NCI-H345 treated with DMSO at 0.1 percent for 48 hours (cell line): ENCODE measurements at regions not wholly inside any gene's neighbourhood (a gene's known extent, or its start where the extent isn't known, plus 50 kb on each side); places are given as distances from the start of the nearest gene placed in this dataset.

ENCODE experiments used
- DNase-seq: peaks from one replicate; lab custom pipeline; 2025; ENCODE audit not compliant: unreplicated experiment; lab: John Stamatoyannopoulos, UW

DNA sequence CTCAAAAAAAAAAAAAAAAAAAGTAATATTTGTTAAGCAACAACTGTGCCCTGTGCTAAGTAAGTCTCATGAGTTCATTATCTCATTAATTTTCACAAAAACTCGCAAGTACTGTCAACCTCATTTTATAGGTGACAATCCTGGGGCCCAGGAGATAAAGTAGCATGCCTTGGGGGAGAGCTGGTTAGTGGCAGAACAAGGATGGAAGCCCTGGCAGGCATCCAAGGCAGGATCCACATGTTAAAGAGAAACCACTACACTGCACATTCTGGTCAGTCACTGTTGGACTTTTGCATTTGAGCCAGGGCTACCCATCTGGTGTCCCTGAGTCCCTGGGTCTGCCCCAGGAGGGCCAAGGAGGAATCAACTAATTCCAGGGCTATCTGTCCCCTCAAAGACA lies 54.6 kb downstream of the ZFP36L2 start:
- DNase-seq, result no peak

DNA sequence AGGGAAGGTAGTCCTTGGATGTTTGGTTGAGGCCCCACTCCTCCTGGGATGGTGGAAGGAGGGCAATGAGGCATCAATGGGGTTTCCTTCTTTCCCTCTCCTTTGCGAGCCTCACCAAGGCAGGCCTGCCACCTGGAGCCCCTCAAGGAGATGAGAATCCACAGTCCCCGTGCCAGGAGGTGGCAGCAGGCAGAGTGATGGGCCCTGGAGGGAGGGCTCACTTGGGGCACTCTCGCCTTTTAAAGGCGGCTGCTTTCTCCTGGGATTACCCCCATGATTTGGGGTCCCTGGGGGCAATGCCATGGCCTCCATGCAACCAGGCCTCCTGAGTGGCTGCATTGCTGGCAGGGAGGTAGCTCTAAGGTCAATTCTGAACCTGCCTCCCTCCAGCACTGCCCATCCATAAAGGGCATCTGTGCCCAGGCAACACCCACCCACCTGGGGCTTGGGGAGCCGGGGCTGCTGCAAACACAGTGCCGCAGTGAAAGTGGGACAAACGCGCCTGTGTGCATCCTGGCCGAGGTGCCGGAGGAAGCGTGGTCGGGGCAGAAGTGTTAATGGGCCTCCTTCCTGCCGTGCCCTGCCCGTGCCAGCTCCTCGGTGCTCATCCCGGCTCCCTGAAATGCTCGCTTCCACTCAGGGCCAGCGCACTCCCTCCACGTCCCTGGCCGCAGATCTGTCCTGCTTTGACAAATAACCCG lies 55.9 kb downstream of the ZFP36L2 start:
- no peak for DNase-seq

DNA sequence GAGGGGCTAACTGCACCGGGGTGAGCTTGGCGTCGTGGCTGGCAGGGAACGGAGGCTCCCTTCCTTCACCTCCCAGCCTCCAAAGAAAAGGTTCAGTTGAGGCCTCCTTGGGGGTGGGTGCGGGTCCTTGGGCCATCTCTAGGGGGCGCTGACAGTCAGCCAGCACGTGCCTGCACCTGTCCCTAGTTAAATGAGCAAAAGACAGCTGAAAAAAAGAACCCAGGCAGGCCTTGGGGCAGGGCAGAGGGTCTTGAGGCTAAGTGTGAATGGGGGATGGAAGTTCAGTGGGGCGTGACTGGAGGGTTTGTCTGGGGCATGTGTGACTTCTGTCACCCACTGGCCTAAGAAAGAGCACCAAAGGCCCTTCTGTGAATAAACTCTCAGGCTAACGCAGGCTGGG lies 56.4 kb downstream of the ZFP36L2 start:
- DNase-seq, result no peak

DNA sequence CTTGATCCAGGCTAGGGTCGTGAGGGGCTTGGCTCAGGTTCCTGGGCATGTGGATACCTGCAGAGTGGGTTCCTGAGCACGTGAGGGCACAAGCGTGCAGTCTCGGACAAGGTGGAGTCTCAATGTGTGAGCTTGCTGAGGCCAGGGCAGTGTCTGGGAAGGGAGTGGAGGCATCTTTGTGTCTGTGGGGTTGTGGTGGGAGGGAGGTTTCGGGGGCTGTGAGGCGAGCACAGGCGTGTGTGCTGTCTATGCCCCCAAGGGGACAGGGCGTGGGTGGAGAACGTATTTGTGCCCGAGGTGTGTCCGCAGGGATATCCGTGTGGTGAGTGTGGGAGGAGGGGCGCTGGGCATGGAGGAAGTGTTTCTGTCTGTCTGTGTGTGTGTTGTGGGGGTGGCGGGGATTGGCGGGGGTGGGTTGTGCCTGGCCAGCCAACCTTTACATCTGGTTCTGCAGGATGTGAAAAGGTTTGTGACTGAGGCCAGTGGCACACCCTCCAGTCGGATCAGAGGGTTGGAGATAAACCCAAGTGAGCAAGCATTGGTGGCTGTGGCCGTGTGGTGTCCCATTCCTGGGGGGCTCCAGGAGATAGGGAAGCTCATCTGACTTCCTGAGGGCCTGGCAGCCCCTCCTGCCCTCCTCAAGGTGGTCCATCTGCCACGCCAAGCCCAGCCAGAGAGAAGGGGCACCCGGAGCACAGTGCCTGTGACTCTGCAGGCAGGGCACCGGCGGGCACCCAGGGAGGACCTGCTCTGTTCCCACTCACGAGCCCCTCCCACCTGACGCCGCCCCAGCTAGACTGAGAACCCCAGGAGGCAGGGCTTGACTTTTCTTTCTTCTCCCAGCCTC lies 57.1 kb downstream of the ZFP36L2 start:
- DNase-seq, result no peak

DNA sequence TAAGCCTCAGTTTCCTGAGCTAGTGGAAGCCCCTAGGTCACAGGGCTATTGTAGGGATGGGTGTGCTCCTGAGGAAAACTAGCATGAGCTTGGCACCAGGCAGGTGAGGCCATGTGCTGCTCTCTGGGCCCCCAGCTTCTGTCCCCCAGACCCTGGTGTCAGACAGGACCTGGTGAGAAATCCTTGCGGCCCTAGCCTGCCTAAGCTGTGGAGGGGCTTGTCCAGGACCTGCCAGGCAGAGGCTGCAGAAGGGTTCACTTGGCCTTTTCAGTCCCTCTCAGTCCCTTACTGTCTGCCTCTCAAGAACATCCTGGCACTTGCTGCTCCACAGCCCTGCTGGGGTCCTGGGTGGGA lies 58.4 kb downstream of the ZFP36L2 start:
- no peak for DNase-seq

DNA sequence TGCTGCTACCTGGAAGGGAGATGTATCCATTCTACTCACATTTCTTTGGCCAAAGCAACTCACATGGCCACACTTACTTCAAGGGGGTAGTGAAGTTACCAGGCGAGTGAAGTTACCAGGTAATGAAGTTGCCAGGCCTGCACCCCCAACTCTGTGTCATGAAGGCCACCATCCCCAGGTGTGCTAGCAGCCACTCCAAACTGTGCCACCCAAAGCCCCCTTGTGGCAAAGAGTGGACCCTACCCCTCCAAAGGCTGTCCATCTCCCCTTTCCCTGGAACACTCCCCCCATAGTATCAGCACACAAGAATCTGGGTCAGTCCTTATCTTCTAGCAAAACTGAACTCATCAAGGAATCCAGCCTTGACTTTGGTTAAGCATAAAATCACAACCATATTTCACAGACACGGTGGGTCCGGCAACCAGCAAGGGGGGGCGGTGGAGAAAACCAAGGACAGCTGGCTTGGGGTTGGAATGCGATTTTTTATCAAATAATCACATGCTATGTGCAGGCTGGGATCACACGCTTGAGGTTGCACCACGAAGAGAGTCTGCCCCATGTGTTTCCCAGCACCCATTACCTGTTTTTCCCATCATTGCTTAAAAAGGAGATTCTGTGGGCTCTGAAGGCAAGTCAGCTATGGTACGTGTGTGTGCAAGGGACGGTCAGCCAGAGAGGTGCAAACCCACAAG lies 60.9 kb downstream of the ZFP36L2 start:
- no peak for DNase-seq

DNA sequence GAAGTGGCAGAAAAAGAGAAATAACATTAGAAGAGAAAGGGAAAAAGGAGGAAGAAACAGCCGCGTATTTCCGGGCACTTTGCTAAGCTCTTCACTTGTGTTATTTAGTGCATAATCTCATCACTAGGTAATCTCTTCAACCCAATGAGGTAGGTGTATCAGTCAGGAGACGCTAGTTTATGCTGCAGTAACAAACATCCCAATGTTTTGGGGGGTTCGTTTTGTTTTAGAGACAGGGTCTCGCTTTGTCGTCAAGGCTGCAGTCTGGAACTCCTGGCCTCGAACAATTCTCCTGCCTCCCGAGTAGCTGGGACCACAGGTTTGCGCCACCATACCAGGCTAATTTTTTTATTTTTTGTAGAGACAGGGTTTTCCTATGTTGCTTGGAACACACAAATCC lies 61.7 kb downstream of the ZFP36L2 start:
- no peak for DNase-seq

DNA sequence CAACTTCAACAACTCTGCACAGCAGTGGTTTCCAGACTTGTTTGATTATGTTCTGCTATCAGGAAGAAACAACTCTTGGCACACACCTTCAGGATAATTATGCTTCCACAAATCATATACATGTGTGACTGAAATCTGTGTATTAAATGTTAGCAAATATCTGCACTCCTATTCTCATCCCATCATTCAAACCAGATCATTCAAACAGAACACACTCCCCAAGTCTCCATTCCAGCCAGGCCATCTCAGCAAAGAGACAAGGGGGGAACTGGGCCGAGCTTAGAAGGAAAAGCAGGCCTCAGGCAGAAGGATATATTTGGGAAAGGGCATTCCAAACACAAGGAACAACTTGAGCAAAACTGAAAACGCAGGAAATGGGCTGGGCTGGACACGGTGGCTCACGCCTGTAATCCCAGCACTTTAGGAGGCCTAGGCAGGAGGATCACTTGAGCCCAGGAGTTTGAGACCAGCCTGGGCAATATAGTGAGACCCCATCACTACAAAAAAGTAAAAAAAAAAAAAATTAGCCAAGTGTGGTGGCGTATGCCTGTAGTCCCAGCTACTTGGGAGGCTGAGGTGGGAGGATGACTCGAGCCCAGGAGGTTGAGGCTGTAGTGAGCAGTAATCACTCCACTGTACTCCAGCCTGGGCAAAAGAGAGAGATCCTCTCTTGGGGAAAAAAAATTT lies 62.7 kb downstream of the ZFP36L2 start:
- no peak for DNase-seq

DNA sequence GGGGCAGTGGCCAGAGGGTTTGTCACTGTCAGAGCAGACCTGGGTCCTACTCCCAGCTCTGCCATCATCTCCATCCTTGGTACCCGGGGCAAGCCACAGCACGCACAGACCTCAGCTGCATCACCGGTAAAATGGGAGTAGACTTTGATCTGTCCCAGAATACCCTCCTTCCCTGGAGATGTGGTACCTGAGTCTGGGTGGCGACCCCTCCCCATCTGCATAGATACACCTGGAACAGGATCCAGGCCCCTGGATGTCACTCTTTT lies 64.0 kb downstream of the ZFP36L2 start:
- DNase-seq, result no peak

DNA sequence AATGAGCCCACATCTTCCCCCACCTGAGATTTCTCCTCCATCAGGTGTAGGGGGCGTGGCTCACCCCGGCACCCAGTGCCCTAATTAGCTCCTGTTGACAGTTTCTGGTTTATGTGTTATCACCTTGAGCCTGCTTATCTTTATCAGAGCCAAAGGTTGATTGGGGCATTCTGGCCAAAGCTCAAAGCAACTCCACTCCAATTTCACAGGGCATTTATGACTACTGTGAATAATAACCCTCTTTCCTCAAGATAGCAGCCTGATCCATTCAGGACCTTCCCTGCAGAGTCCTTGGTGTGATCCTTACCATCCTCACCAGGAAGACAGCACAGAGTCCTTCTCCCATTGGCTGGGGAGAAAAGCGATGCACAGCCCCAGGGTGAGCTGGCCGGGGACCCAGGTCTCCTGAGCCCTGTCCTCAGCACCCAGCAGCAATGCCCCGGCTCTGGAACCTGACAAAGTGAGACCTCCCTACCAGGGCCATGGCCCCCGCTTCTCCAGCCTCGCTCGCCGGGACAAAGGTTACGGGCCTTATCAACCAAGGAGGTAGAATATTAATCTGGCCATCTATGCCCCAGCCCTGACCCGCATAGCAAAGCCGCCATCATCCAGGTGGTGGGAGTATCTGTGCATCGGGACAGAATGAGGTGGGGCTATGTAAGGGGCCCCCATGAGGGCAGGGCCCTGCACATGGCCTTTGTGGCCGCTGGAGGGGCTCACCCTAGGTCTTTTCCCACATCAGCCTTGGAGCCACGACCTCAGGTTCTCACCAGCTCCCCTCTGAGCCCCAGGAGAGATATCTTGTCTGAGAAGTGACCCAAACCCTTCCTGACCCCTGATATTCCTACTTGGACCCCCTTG lies 64.5 kb downstream of the ZFP36L2 start:
- no peak for DNase-seq

DNA sequence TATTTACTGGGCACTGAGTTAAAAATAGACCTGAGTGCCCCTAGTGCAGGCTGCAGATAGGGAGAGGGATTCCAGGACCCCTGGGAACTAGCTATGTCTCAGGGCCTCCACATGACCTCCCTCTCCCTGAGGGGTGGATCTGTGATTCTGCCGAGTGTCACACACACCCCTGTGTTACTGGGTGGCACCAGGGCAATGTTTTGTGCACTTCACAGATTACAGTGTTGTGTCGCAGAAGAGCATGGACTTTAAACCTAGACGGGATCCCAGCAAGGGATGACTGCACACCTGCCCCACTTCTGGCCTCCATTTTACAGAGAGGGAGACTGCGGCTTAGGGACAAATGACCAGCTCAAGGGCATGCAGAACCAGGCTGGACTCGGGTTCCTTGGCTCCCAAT lies 65.6 kb downstream of the ZFP36L2 start:
- no peak for DNase-seq

DNA sequence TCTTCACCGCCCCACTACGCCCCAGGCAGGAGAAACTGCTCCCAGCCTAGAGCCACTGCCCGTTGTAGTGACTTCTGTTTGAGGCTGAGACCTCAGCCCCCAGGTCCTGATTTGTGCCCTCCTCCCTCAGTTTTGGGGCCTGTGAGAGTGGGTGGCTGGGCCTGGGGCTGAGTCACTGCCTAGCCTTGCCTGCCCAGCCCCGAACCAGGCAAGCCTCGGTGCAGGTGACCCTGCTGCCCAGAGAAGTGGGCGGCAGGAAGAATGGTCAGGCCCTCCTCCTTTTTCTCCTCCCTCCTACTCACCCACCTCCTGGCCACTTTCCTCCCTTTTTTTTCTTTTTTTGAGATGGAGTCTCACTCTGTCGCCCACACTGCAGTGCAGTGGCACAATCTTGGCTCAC lies 66.6 kb downstream of the ZFP36L2 start:
- no peak for DNase-seq

DNA sequence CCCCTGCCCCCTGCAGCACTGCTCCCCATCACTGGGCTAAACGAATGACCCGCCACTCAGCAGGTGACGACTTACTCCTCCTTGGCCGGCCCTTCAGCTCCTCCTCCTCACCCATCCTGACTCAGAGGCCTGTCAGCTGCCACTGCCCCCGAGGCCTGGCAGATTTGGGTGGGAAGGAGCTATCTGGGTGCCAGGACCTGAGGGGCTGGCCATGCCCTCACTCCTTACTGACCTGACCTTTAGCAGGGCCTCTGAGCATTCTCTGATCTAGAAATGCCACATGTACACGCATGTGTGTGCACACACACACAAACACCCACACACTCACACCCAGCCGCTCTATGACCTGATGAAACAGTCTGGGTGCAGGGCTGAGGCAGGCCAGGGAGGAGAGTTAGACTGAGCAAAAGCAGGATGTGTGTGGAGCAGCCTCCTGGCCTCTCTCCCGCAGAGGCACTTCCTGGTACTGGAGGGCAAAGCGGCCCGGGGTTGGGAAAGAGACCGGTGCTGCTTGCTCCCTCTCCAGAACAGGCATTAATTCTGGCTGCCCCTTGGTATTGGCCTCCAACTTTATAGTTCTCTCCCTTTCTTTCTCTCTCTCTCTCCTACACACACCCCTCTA lies 68.0 kb downstream of the ZFP36L2 start:
- no peak for DNase-seq

DNA sequence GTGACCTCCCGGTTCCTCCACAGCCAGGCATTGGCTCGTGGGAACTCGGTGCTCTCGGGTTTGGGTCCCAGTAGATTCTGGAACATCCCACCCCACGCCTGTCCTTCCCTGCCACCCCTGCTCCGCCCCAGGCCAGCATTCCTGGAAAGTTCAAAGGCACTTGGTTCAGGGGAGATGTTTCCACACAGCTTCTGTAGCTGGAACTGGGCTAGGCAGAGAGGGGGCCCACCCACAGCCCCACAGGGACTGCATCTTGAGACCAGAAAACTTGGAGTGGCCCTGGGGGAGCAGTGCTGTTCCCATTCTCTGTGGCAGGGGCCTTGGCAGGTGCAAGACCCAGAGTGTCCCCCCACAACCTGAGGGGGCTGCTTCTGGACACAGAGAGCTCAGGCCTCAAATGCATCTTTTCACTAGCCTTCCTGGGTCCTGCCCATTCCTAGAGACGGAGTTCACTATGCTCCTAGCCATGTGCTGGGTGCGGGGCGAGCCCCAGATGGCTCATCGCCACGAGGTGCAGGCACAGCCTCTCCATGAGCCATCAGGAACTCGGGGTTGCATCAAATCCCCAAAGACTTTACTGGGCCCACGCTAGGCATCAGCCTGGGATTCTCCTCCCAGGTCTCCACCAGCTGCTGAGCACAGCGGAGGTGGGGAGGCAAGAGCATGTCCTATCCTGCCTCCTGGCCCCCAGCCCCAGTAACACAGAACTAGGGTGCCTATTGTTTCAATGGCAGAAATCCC lies 68.7 kb downstream of the ZFP36L2 start:
- DNase-seq, result no peak

DNA sequence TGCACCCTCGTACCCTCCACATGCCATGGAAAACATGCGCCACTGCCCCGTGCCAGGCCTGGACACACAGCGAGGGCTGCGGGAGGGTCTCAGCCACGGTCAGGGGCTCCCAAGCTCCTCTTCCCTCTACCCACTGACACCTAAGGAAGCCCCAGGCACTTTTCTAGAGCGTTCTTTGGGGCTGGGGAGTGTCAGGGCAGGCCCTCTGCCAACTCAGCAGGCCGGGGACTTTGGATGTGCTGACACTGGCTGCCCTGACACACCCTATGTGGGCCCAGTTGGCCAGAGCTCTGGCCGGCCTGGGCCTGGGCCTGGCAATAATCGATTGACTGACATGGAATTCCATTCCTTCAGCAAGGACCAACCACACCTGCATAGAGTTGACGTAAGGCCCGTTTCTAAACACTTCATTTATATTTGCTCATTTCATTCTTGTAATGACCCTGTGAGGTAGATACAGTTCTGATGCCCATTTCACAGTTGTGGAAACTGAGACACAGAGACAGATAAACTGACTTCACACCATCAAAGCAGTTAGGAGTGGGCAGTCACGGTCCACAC lies 70.5 kb downstream of the ZFP36L2 start:
- DNase-seq, result no peak

DNA sequence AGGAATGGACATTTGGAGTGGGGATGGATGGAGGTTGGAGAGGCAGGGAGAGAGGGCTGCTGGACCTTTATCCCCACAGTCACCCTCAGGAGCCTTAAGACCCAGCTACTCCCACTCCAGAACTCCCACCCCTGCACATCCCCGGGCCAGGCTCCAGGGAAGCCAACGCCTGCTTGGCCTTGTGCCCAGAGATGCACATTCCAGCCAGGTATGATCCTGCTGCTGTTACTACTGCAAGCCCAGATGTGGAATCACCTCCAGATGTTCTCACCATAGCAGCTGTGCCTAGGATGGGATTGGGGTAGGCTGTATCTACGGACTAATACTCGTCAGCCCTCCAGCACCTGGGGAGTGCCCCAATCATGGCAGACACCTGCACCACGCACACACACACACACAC lies 71.7 kb downstream of the ZFP36L2 start:
- no peak for DNase-seq

DNA sequence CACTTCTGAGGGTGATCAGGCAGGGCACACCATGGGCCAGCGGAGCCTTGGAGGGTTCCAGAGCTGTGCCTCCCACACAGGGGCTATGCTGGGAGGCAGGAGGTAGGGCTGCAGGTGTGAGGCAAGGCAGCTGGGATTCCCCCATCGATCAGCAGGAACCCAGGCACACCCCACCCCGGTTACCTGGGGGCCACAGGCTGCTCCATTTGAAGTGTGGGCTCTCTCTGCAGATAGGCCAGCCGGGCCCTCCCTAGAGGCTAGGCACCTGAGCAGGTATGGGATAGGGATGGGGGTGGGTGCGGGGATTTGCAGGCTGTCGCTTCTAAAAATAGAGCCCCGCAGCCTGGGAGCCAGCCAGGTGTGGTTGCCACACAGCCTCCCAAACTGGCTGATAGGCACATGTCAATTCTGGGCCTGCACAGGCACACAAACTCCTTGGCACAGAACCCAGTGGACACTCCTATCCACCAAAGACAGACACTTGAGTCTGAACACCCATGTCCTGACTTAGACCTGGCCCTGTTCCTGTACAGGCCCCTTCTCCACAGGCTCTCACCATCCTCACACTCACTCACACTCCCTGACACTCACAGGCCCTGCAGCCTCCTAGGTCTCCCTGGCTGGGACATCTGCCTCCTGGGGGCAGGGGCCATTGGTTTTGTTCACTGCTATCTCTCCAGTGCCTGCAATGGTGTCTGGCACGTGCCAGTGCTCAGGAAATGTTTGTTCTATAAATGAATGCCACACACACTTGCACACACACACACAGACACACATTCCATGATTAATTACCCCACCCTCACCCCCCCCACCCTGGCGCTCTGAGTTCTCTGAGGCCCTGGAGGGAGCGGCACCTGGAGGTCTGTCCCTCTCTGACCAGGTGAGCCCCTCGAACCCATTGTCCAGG lies 73.4 kb downstream of the ZFP36L2 start:
- DNase-seq, result no peak

DNA sequence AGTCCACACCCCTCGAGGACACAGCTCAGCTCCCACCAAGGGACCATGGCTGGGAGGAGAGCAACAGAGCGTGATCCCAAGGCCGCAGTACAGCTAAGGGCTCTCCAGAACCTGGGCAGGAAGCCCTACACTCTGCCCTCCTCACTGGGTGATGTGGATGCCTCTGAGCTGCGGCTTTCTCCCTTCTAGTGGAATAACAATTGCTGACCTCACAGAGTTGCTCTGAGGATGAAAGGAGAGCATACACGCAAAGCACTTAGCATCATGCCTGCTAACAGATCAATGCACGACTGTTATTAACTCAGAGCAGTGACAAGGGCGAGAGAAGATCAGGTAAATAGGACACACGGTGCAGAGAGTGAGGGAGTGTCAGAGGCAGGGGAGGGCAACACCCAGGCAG lies 74.2 kb downstream of the ZFP36L2 start:
- no peak for DNase-seq
